ENCODE measurements at regions not wholly inside any gene's neighbourhood (a gene's known extent, or its start where the extent isn't known, plus 50 kb on each side); places are given as distances from the start of the nearest gene placed in this dataset.

DNA sequence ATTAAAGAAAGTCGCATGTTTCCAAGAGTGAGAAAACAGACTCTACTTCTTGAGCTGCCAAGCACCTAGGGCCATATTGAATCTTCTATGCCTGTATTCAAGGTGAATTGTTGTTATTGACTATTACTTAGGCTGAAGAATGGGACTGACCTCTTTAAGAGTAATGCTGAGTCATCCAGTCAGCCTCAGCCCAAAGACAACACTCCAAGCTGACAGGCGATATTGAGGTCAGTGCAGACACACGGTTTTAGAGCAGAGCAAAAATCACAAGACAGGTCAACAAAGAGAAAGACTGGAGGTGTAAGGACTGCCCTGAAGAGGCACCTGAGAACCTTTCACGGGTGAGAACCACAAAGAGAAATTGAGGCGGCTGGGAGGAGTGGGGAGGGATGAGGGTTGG lies 146.9 kb downstream of the MIS18A start:
- peaks cover 1 to 40% (median 12%) of the 10 kb centered on the region in 11 donors for H3K9me3 Mint-ChIP-seq
- ATAC-seq (no peak), DNase-seq (no peak)
- Histone ChIP-seq H3K27ac (ENCODE audit: low read depth, low read length) (no peak overlapping the region), H3K4me1 (ENCODE audit: control insufficient read depth in 2 of 2, insufficient read depth in 2 of 2, low read length in 2 of 2) (no peaks in the 10 kb centered on the region), H3K27me3 (ENCODE audit: control insufficient read depth in 2 of 2, insufficient read depth in 2 of 2, low read length in 2 of 2) (no peaks in the 10 kb centered on the region), H3K36me3 (ENCODE audit: control insufficient read depth in 2 of 3, insufficient read depth in 3 of 3, low read length in 3 of 3) (no peaks in the 10 kb centered on the region), H3K9me3 (ENCODE audit: control insufficient read depth in 2 of 3, low read length in 3 of 3) (peaks cover 0 to 1% (median 0%) of the 10 kb centered on the region in 3 experiments), H3K4me3 (ENCODE audit: low read length) (no peak overlapping the region)
- no peak overlapping the region for H3K27ac Mint-ChIP-seq
- POLR2A ChIA-PET = no interaction called here
- H3K4me1 Mint-ChIP-seq = no peaks in the 10 kb centered on the region
- H3K27me3 Mint-ChIP-seq = peaks cover 5 to 40% (median 21%) of the 10 kb centered on the region in 5 donors
- CTCF ChIA-PET = no interaction called here
- intact Hi-C loops (cut with micrococcal nuclease) = no loop called here
- peaks cover 0 to 11% (median 6%) of the 10 kb centered on the region in 5 donors for H3K36me3 Mint-ChIP-seq
- no peak overlapping the region for H3K4me3 Mint-ChIP-seq

DNA sequence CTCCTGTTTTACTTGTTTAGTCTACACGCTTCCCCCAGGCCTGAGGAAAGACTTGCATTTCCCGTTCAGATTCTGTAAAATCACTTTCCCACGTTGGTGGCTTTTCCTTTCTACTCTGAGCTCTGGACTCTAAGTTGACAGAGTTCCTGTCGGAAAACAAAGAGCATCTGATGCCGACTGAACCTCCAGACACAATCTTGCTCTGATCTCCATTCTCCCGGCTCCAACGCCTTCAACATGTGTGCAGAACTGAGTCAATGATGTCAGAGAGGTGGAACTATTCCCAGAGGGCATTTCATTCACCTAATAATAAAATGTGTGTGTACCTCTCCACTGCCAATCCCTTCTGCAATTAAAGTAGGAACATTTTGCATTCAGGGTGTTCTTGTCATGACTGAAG lies 147.7 kb downstream of the MIS18A start:
- H3K9me3 ChIP-seq (ENCODE audit: control insufficient read depth in 2 of 3, low read length in 3 of 3) = no peaks in the 10 kb centered on the region
- no peak overlapping the region for H3K4me3 ChIP-seq (ENCODE audit: low read length)
- no peak for DNase-seq
- H3K27me3 ChIP-seq (ENCODE audit: control insufficient read depth in 2 of 2, insufficient read depth in 2 of 2, low read length in 2 of 2) = no peaks in the 10 kb centered on the region
- CTCF ChIA-PET = no interaction called here
- H3K4me3 Mint-ChIP-seq = no peak overlapping the region
- POLR2A ChIA-PET = no interaction called here
- intact Hi-C loops (cut with micrococcal nuclease) = no loop called here
- H3K36me3 Mint-ChIP-seq = peaks cover 0 to 11% (median 3%) of the 10 kb centered on the region in 5 donors
- H3K4me1 ChIP-seq (ENCODE audit: control insufficient read depth in 2 of 2, insufficient read depth in 2 of 2, low read length in 2 of 2) = no peaks in the 10 kb centered on the region
- ATAC-seq = no peak
- H3K4me1 Mint-ChIP-seq = no peaks in the 10 kb centered on the region
- no peak overlapping the region for H3K27ac ChIP-seq (ENCODE audit: low read depth, low read length)
- peaks cover 0 to 32% (median 12%) of the 10 kb centered on the region in 11 donors for H3K9me3 Mint-ChIP-seq
- no peaks in the 10 kb centered on the region for H3K36me3 ChIP-seq (ENCODE audit: control insufficient read depth in 2 of 3, insufficient read depth in 3 of 3, low read length in 3 of 3)
- peaks cover 6 to 44% (median 23%) of the 10 kb centered on the region in 5 donors for H3K27me3 Mint-ChIP-seq
- no peak overlapping the region for H3K27ac Mint-ChIP-seq

DNA sequence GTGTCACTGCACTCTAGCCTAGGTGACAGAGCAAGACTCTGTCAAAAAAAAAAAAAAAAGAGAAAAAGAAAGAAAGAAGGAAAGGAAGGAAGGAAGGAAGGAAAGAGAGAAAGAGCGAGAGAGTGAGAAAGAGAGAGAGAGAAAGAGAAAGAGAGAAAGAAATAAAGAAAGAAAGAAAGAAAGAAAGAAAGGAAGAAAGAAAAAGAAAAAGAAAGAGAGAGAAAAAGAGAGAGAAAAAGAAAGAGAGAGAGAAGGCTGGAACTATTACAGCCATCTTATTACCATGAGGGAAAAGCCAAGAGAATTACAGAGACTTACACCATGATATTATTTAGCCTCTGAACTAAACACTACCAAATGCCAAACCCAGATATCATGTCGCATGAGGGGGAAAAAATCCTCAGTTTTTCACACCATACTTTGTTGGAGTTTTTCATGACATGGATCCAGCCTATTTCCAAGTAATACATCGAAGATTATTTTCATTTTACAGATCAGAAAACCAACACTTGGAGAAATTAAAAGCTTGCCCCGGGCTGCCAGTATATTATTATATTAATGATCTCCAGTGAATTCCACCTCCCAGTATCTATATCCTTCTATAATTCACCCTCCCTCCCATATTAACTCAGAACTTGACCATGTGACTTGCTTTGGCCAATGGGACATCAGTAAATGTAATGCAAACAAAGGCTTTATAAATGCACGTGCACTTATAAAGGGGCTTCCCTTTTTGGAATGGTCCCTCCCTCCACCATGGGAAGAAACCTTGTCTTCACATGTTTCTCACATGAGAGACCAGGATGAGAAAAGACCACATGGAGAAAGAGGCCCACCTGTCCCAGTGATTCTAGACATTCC lies 148.6 kb downstream of the MIS18A start:
- H3K4me3 ChIP-seq (ENCODE audit: low read length) = no peak overlapping the region
- no peaks in the 10 kb centered on the region for H3K27me3 ChIP-seq (ENCODE audit: control insufficient read depth in 2 of 2, insufficient read depth in 2 of 2, low read length in 2 of 2)
- peaks cover 6 to 38% (median 17%) of the 10 kb centered on the region in 5 donors for H3K27me3 Mint-ChIP-seq
- CTCF ChIA-PET = no interaction called here
- no peak for ATAC-seq
- POLR2A ChIA-PET = no interaction called here
- intact Hi-C loops (cut with micrococcal nuclease) = no loop called here
- H3K9me3 ChIP-seq (ENCODE audit: control insufficient read depth in 2 of 3, low read length in 3 of 3) = no peaks in the 10 kb centered on the region
- H3K36me3 ChIP-seq (ENCODE audit: control insufficient read depth in 2 of 3, insufficient read depth in 3 of 3, low read length in 3 of 3) = no peaks in the 10 kb centered on the region
- no peaks in the 10 kb centered on the region for H3K4me1 Mint-ChIP-seq
- no peak overlapping the region for H3K27ac Mint-ChIP-seq
- DNase-seq = no peak
- no peak overlapping the region for H3K4me3 Mint-ChIP-seq
- no peak overlapping the region for H3K27ac ChIP-seq (ENCODE audit: low read depth, low read length)
- H3K4me1 ChIP-seq (ENCODE audit: control insufficient read depth in 2 of 2, insufficient read depth in 2 of 2, low read length in 2 of 2) = no peaks in the 10 kb centered on the region
- H3K9me3 Mint-ChIP-seq = peaks cover 0 to 29% (median 12%) of the 10 kb centered on the region in 11 donors
- peaks cover 0 to 11% (median 3%) of the 10 kb centered on the region in 5 donors for H3K36me3 Mint-ChIP-seq

DNA sequence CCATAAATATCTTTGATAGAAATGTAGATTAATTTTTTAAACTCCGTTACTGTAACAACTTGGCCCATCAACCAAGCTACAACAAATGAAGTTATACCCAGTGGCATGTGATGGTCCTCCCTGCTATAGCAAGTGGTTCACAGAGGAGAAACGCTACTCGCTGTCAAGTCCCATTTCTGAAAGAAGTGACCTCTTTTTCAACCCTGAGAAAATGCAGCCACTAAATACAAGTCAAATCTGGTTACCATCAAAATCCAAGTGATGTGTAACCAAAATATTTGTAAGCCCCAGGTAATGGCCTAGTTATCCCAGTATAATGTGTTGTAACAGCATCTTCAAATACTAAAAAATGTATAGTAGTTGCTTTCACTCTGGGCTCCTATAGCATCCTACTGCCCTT lies 151.8 kb downstream of the MIS18A start:
- Mint-ChIP-seq H3K36me3 (peaks cover 0 to 19% (median 8%) of the 10 kb centered on the region in 5 donors), H3K27ac (no peak overlapping the region), H3K4me1 (no peaks in the 10 kb centered on the region), H3K4me3 (no peak overlapping the region), H3K27me3 (peaks cover 6 to 41% (median 23%) of the 10 kb centered on the region in 5 donors), H3K9me3 (peaks cover 0 to 33% (median 16%) of the 10 kb centered on the region in 11 donors)
- intact Hi-C loops (cut with micrococcal nuclease) = no loop called here
- ChIA-PET POLR2A (no interaction called here), CTCF (no interaction called here)
- ATAC-seq (no peak), DNase-seq (no peak)
- no peak overlapping the region for H3K4me3 ChIP-seq (ENCODE audit: low read length)
- H3K9me3 ChIP-seq (ENCODE audit: control insufficient read depth in 2 of 3, low read length in 3 of 3) = no peaks in the 10 kb centered on the region
- no peaks in the 10 kb centered on the region for H3K27me3 ChIP-seq (ENCODE audit: control insufficient read depth in 2 of 2, insufficient read depth in 2 of 2, low read length in 2 of 2)
- H3K27ac ChIP-seq (ENCODE audit: low read depth, low read length) = no peak overlapping the region
- H3K4me1 ChIP-seq (ENCODE audit: control insufficient read depth in 2 of 2, insufficient read depth in 2 of 2, low read length in 2 of 2) = no peaks in the 10 kb centered on the region
- H3K36me3 ChIP-seq (ENCODE audit: control insufficient read depth in 2 of 3, insufficient read depth in 3 of 3, low read length in 3 of 3) = no peaks in the 10 kb centered on the region

DNA sequence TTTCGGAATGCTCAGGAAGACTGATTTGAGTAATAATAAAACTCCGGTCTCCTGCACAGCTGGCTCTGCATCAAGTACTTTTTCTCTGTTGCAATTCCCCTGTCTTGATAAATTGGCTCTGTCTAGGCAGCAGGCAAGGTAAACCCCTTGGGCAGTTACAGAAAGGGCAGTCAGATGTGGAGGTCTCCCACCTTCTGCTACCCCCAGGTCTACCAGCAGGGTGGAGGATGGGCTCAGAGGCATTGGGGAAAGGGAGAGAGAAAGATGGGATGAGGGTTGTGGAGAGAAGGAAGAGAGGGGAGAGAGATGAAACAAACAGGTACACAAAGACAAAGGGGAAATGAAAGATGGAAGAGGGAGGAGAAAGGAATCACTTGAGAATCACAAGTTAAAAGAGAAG lies 156.8 kb downstream of the MIS18A start:
- no peak for ATAC-seq
- intact Hi-C loops (cut with micrococcal nuclease) = no loop called here
- ChIA-PET CTCF (interaction anchor here (0.5 kb wide), 1 partner anchor 709 kb away, joined by 3 read pairs; no protein-coding TSS in a partner anchor), POLR2A (no interaction called here)
- Mint-ChIP-seq H3K9me3 (peaks cover 0 to 25% (median 8%) of the 10 kb centered on the region in 11 donors), H3K4me1 (no peaks in the 10 kb centered on the region), H3K4me3 (no peak overlapping the region), H3K27ac (no peak overlapping the region), H3K27me3 (peaks cover 2 to 50% (median 11%) of the 10 kb centered on the region in 5 donors), H3K36me3 (peaks cover 0 to 12% (median 3%) of the 10 kb centered on the region in 5 donors)
- Histone ChIP-seq H3K27me3 (ENCODE audit: control insufficient read depth in 2 of 2, insufficient read depth in 2 of 2, low read length in 2 of 2) (no peaks in the 10 kb centered on the region), H3K27ac (ENCODE audit: low read depth, low read length) (no peak overlapping the region), H3K4me3 (ENCODE audit: low read length) (no peak overlapping the region), H3K36me3 (ENCODE audit: control insufficient read depth in 2 of 3, insufficient read depth in 3 of 3, low read length in 3 of 3) (no peaks in the 10 kb centered on the region), H3K4me1 (ENCODE audit: control insufficient read depth in 2 of 2, insufficient read depth in 2 of 2, low read length in 2 of 2) (no peaks in the 10 kb centered on the region), H3K9me3 (ENCODE audit: control insufficient read depth in 2 of 3, low read length in 3 of 3) (no peaks in the 10 kb centered on the region)
- DNase-seq = no peak

DNA sequence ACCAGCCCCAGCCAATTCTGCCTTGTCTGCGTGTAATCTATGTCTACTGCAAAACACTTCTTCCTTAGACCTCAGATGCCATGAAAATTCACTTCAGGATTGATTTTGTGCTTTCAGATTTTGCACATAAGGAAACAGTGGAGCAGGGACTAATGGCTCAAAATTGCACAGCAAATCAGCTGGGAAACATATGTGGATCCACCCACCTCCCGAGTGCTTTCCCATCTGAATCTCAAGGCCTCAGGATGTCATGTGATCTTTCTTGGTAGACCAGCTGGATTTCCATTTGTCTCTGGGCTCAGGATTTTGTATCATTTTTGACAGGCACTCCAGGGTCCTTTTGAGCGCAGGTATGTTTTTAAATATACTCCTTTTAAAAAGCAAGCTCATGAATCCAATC lies 158.6 kb downstream of the MIS18A start:
- Histone ChIP-seq H3K27ac (ENCODE audit: low read depth, low read length) (no peak overlapping the region), H3K36me3 (ENCODE audit: control insufficient read depth in 2 of 3, insufficient read depth in 3 of 3, low read length in 3 of 3) (no peaks in the 10 kb centered on the region), H3K27me3 (ENCODE audit: control insufficient read depth in 2 of 2, insufficient read depth in 2 of 2, low read length in 2 of 2) (no peaks in the 10 kb centered on the region), H3K4me1 (ENCODE audit: control insufficient read depth in 2 of 2, insufficient read depth in 2 of 2, low read length in 2 of 2) (no peaks in the 10 kb centered on the region), H3K4me3 (ENCODE audit: low read length) (no peak overlapping the region), H3K9me3 (ENCODE audit: control insufficient read depth in 2 of 3, low read length in 3 of 3) (no peaks in the 10 kb centered on the region)
- Mint-ChIP-seq H3K27me3 (peaks cover 0 to 44% (median 9%) of the 10 kb centered on the region in 5 donors), H3K27ac (no peak overlapping the region), H3K4me1 (no peaks in the 10 kb centered on the region), H3K4me3 (no peak overlapping the region), H3K9me3 (peaks cover 0 to 25% (median 7%) of the 10 kb centered on the region in 11 donors), H3K36me3 (peaks cover 0 to 12% (median 3%) of the 10 kb centered on the region in 5 donors)
- CTCF ChIA-PET = no interaction called here
- intact Hi-C loops (cut with micrococcal nuclease) = no loop called here
- DNase-seq = no peak
- no peak for ATAC-seq
- POLR2A ChIA-PET = no interaction called here

DNA sequence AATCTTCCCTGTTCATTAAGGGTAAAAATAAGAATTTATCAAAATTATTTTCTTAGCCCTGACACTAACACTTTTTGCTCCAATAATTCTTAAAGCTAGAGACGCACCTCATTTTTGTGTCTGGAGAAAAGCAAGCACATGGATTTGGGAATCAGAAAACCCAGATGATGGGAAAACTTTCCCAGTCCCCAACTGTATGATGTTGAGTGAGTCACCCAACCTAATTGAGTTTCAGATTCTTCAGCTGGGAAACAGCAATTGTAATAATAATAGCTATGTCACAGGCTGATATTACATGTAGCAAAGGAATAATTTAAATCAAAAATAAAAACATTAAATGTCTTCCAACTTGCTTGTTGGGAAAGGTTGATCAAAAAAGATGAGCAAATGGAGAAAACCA lies 159.0 kb downstream of the MIS18A start:
- intact Hi-C loops (cut with micrococcal nuclease) = no loop called here

More for the DNA sequence above, 159.0 kb downstream of the MIS18A start:
- CTCF ChIA-PET = no interaction called here
- Histone ChIP-seq H3K9me3 (ENCODE audit: control insufficient read depth in 2 of 3, low read length in 3 of 3) (no peaks in the 10 kb centered on the region), H3K4me1 (ENCODE audit: control insufficient read depth in 2 of 2, insufficient read depth in 2 of 2, low read length in 2 of 2) (no peaks in the 10 kb centered on the region), H3K4me3 (ENCODE audit: low read length) (no peak overlapping the region), H3K27me3 (ENCODE audit: control insufficient read depth in 2 of 2, insufficient read depth in 2 of 2, low read length in 2 of 2) (no peaks in the 10 kb centered on the region), H3K36me3 (ENCODE audit: control insufficient read depth in 2 of 3, insufficient read depth in 3 of 3, low read length in 3 of 3) (no peaks in the 10 kb centered on the region), H3K27ac (ENCODE audit: low read depth, low read length) (no peak overlapping the region)
- H3K4me1 Mint-ChIP-seq = no peaks in the 10 kb centered on the region
- DNase-seq (no peak), ATAC-seq (no peak)
- H3K27ac Mint-ChIP-seq = no peak overlapping the region
- H3K4me3 Mint-ChIP-seq = no peak overlapping the region
- peaks cover 0 to 44% (median 9%) of the 10 kb centered on the region in 5 donors for H3K27me3 Mint-ChIP-seq
- POLR2A ChIA-PET = no interaction called here
- H3K36me3 Mint-ChIP-seq = peaks cover 0 to 12% (median 3%) of the 10 kb centered on the region in 5 donors
- H3K9me3 Mint-ChIP-seq = peaks cover 0 to 25% (median 7%) of the 10 kb centered on the region in 11 donors
